SU-DHL-6 (cell line): ENCODE measurements at regions not wholly inside any gene's neighbourhood (a gene's known extent, or its start where the extent isn't known, plus 50 kb on each side); places are given as distances from the start of the nearest gene placed in this dataset.

Source experiments
- H2AFZ ChIP-seq: fragments of 200-600 bp; sonication (generic); 2 replicates; pipeline ENCODE4 v1.6.1; 2014; ENCODE audit warnings: low read depth, mild to moderate bottlenecking, moderate library complexity, mixed read lengths, antibody characterized with exemption, low read length; ENCODE audit not compliant: severe bottlenecking
- H3F3A ChIP-seq: fragments of 200-600 bp; shearing (Covaris generic); 2 replicates; pipeline ENCODE4 v1.6.0; 2016; ENCODE audit warnings: antibody characterized with exemption, mild to moderate bottlenecking; ENCODE audit not compliant: insufficient read depth
- H3K27ac ChIP-seq: fragments of 200-600 bp; sonication (generic); 2 replicates; pipeline ENCODE4 v1.5.1; 2016; ENCODE audit warnings: low read depth, mild to moderate bottlenecking, low read length, moderate library complexity, mixed read lengths
- H3K27me3 ChIP-seq: fragments of 200-600 bp; sonication (generic), shearing (Covaris generic); 2 replicates; pipeline ENCODE4 v1.6.0; 2014; ENCODE audit warnings: mild to moderate bottlenecking, low read length
- H3K36me3 ChIP-seq: fragments of 200-600 bp; sonication (generic); 2 replicates; pipeline ENCODE4 v1.6.1; 2014; ENCODE audit warnings: mild to moderate bottlenecking, low read length, mixed read lengths
- H3K4me2 ChIP-seq: fragments of 300-600, 200-600 bp; shearing (Covaris generic), sonication (generic); 2 replicates; pipeline ENCODE4 v1.6.0; 2014; ENCODE audit warnings: low read length, low read depth, mild to moderate bottlenecking; ENCODE audit not compliant: poor library complexity, severe bottlenecking
- H3K4me3 ChIP-seq: fragments of 200-600 bp; sonication (generic); 2 replicates; pipeline ENCODE4 v1.5.1; 2014; ENCODE audit warnings: antibody characterized with exemption, low read length, mild to moderate bottlenecking, mixed read lengths; ENCODE audit not compliant: insufficient read depth, poor library complexity, severe bottlenecking
- H3K79me2 ChIP-seq: fragments of 200-600 bp; sonication (generic); 2 replicates; pipeline ENCODE4 v1.6.1; 2014; ENCODE audit warnings: mild to moderate bottlenecking, low read length, moderate library complexity; ENCODE audit not compliant: insufficient read depth
- H3K9ac ChIP-seq: fragments of 200-600 bp; sonication (generic); 2 replicates; pipeline ENCODE4 v1.7.0; 2014; ENCODE audit warnings: mild to moderate bottlenecking, low read length
- H3K9me2 ChIP-seq: fragments of 200-600 bp; sonication (generic); replicated peaks from 2 replicates; pipeline ENCODE4 v1.6.1; 2014; ENCODE audit warnings: low read length; ENCODE audit not compliant: insufficient read depth
- H3K9me3 ChIP-seq: fragments of 200-600 bp; sonication (generic); 2 replicates; pipeline ENCODE4 v1.6.1; 2014; ENCODE audit warnings: low read length, mixed read lengths; ENCODE audit not compliant: insufficient read depth
- H4K20me1 ChIP-seq: fragments of 200-600 bp; sonication (generic); 2 replicates; pipeline ENCODE4 v1.6.1; 2014; ENCODE audit warnings: low read depth, mild to moderate bottlenecking, antibody characterized with exemption, low read length, moderate library complexity, mixed read lengths
- EZH2phosphoT487 ChIP-seq: fragments of 200-600 bp; sonication (generic), shearing (Covaris generic); conservative IDR thresholded peaks from 2 replicates; pipeline ENCODE4 v1.6.1; 2018; ENCODE audit warnings: mild to moderate bottlenecking, antibody characterized with exemption, low read length, moderate library complexity, mixed read lengths
- TF ChIP-seq, protein P1 (sequence below): fragments of 200-600 bp; sonication (generic); IDR thresholded peaks from one replicate; pipeline ENCODE4 v1.5.1; 2017; ENCODE audit warnings: antibody characterized with exemption, mild to moderate bottlenecking, low read length, moderate library complexity; ENCODE audit not compliant: insufficient read depth, poor library complexity, severe bottlenecking

DNA sequence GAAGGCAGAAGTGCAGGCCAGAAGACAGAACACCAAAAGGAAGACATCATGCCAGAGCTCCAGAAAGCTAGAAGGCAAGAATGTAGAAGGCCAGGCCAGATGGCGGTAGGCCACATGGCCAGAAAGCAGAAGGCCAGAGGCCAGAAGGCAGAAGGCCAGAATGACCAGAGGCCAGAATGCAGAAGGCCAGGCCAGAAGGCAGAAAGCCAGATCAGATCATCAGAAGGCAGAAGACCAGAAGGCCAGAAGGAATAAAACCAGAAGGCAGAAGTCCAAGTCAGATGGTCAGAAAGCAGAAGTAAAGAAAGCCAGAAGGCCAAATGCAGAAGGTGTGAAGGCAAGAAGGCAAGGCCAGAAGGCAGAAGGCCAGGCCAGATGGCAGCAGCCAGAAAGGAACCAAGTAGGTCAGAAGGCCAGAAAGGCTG lies 185.0 kb downstream of the TUBA3C start:
- Histone ChIP-seq H4K20me1 (no peaks in the 10 kb centered on the region), H3K9me3 (no peaks in the 10 kb centered on the region), H3K27me3 (no peaks in the 10 kb centered on the region), H3K9ac (no peak overlapping the region), H3K9me2 (no peaks in the 10 kb centered on the region), H3F3A (no peaks in the 10 kb centered on the region), H3K27ac (no peak overlapping the region), H2AFZ (no peak overlapping the region), H3K36me3 (no peaks in the 10 kb centered on the region), H3K79me2 (no peaks in the 10 kb centered on the region), H3K4me2 (no peak overlapping the region), H3K4me3 (no peak overlapping the region)
- TF ChIP-seq, protein P1, sequence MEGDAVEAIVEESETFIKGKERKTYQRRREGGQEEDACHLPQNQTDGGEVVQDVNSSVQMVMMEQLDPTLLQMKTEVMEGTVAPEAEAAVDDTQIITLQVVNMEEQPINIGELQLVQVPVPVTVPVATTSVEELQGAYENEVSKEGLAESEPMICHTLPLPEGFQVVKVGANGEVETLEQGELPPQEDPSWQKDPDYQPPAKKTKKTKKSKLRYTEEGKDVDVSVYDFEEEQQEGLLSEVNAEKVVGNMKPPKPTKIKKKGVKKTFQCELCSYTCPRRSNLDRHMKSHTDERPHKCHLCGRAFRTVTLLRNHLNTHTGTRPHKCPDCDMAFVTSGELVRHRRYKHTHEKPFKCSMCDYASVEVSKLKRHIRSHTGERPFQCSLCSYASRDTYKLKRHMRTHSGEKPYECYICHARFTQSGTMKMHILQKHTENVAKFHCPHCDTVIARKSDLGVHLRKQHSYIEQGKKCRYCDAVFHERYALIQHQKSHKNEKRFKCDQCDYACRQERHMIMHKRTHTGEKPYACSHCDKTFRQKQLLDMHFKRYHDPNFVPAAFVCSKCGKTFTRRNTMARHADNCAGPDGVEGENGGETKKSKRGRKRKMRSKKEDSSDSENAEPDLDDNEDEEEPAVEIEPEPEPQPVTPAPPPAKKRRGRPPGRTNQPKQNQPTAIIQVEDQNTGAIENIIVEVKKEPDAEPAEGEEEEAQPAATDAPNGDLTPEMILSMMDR = no peak
- no peak for TF ChIP-seq EZH2phosphoT487

DNA sequence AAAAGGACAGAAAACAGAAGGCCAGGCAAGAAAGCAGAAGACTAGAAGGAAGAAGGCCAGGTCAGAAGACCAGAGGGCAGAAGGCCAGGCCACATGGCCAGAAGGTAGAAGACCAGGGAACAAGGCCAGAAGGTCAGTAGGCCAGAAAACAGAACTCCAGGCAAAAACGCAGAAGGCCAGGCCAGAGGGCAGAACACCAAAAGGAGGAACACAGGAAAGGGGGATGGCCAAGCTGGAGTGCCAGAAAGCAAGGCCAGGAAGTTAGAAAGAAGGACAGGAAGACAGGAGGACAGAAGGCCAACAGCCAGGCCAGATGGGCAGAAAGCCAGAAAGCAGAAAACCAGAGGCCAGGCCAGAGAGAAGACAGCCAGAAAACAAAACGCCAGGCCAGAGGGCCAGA lies 185.4 kb downstream of the TUBA3C start:
- H4K20me1 ChIP-seq = no peaks in the 10 kb centered on the region
- no peak overlapping the region for H2AFZ ChIP-seq
- H3F3A ChIP-seq = no peaks in the 10 kb centered on the region
- no peak overlapping the region for H3K27ac ChIP-seq
- H3K4me2 ChIP-seq = no peak overlapping the region
- H3K9ac ChIP-seq = no peak overlapping the region
- no peak overlapping the region for H3K4me3 ChIP-seq
- H3K9me2 ChIP-seq = no peaks in the 10 kb centered on the region
- H3K79me2 ChIP-seq = no peaks in the 10 kb centered on the region
- H3K9me3 ChIP-seq = no peaks in the 10 kb centered on the region
- H3K36me3 ChIP-seq = no peaks in the 10 kb centered on the region
- TF ChIP-seq EZH2phosphoT487 = no peak
- TF ChIP-seq, protein P1 = no peak
- H3K27me3 ChIP-seq = no peaks in the 10 kb centered on the region

DNA sequence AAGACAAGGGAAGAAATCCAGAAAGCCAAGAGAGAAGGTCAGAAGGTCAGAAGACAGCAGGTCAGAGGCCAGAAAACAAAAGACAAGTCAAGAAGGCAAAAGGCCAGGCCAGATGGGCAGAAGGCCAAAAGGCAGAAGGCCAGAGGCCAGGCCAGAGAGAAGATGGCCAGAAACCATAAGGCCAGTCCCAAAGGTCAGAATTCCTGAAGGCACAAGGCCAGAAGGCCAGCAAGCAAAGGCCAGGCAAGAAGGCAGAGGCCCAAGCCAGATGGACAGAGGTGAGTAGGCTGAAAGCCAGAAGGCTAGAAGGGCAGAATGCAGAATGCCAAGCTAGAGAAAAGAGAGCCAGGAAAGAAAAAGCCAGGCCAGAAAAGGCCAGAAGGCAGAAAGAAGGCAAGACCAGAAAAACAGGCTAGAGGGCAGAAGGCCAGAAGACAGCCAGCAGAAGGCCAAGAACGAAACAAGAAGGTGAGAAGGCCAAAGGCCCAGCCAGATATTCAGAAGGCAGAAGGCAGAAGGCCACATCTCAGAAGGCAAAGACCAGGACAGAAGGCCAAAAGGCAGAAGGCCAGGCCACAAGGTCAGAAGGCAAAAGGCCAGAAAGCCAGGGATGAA lies 186.3 kb downstream of the TUBA3C start:
- TF ChIP-seq EZH2phosphoT487 = no peak
- TF ChIP-seq, protein P1 = no peak
- Histone ChIP-seq H2AFZ (no peak overlapping the region), H3K79me2 (no peaks in the 10 kb centered on the region), H3K4me3 (no peak overlapping the region), H3F3A (no peaks in the 10 kb centered on the region), H4K20me1 (no peaks in the 10 kb centered on the region), H3K36me3 (no peaks in the 10 kb centered on the region), H3K9me2 (no peaks in the 10 kb centered on the region), H3K4me2 (no peak overlapping the region), H3K9me3 (no peaks in the 10 kb centered on the region), H3K27ac (no peak overlapping the region), H3K9ac (no peak overlapping the region), H3K27me3 (no peaks in the 10 kb centered on the region)
